CD1c-positive myeloid dendritic cell (primary cell): ENCODE measurements at regions not wholly inside any gene's neighbourhood (a gene's known extent, or its start where the extent isn't known, plus 50 kb on each side); places are given as distances from the start of the nearest gene placed in this dataset.
"Not testable (repeated sequence)": the region's sequence is repeated elsewhere in the genome, so short reads cannot be mapped to it uniquely, and the experiment has no call there.

Experiments used
- DNase-seq: peaks from one replicate; pipeline ENCODE4 v3.0.0-alpha.2; 2016; ENCODE audit errors: extremely low spot score

- no peak for DNase-seq
These were observed 864.3 kb downstream of the TBC1D22A start for GRCh38 chr22:47626428-47627390.

GRCh38 chr22:47625531-47626427, 863.3 kb downstream of the TBC1D22A start:
- DNase-seq, result no peak

- no peak for DNase-seq
These were observed 862.5 kb downstream of the TBC1D22A start for GRCh38 chr22:47625013-47625385.

- DNase-seq, result no peak
These were observed 862.0 kb downstream of the TBC1D22A start for GRCh38 chr22:47624252-47625012.

- no peak for DNase-seq
These were observed 861.3 kb downstream of the TBC1D22A start for GRCh38 chr22:47623763-47624148.

- DNase-seq, result no peak
These were observed 860.8 kb downstream of the TBC1D22A start for GRCh38 chr22:47623066-47623762.

- DNase-seq, result no peak
These were observed 860.1 kb downstream of the TBC1D22A start for GRCh38 chr22:47622541-47622940.

GRCh38 chr22:47621253-47621652, 858.8 kb downstream of the TBC1D22A start:
- no peak for DNase-seq

GRCh38 chr22:47620391-47620790, 857.9 kb downstream of the TBC1D22A start:
- no peak for DNase-seq

GRCh38 chr22:47619631-47620030, 857.2 kb downstream of the TBC1D22A start:
- no peak for DNase-seq

- no peak for DNase-seq
These were observed 855.9 kb downstream of the TBC1D22A start for GRCh38 chr22:47618180-47619010.

- no peak for DNase-seq
These were observed 854.7 kb downstream of the TBC1D22A start for GRCh38 chr22:47617186-47617585.

- DNase-seq, result no peak
These were observed 854.1 kb downstream of the TBC1D22A start for GRCh38 chr22:47616396-47617020.

- no peak for DNase-seq
These were observed 852.6 kb downstream of the TBC1D22A start for GRCh38 chr22:47615051-47615450.

- no peak for DNase-seq
These were observed 851.3 kb downstream of the TBC1D22A start for GRCh38 chr22:47613606-47614350.

GRCh38 chr22:47613181-47613580, 850.7 kb downstream of the TBC1D22A start:
- not testable (repeated sequence) for DNase-seq

- no peak for DNase-seq
These were observed 850.0 kb downstream of the TBC1D22A start for GRCh38 chr22:47612311-47612910.

GRCh38 chr22:47610764-47611163, 848.3 kb downstream of the TBC1D22A start:
- no peak for DNase-seq

GRCh38 chr22:47610281-47610680, 847.8 kb downstream of the TBC1D22A start:
- DNase-seq, result no peak
